Suprapubic skin (tissue), 4 donors: ENCODE measurements at regions not wholly inside any gene's neighbourhood (a gene's known extent, or its start where the extent isn't known, plus 50 kb on each side); places are given as distances from the start of the nearest gene placed in this dataset.

Experiments
- EP300 ChIP-seq: sonication (generic); formaldehyde crosslinking; IDR thresholded peaks from one replicate; pipeline ENCODE4 v1.6.1; 2017; ENCODE audit warnings: antibody characterized with exemption
- POLR2A ChIP-seq, 2 donors: fragments of 450-650 bp; IDR thresholded peaks; one replicate each; pipeline ENCODE4 v1.6.1; 2017; ENCODE audit warnings: antibody characterized with exemption in 2 of 2, mild to moderate bottlenecking in 2 of 2, moderate library complexity in 2 of 2
- POLR2AphosphoS5 ChIP-seq, 3 donors: sonication (generic); formaldehyde crosslinking; IDR thresholded peaks; one replicate each; pipeline ENCODE4 v1.6.1; 2017; ENCODE audit warnings: antibody characterized with exemption in 3 of 3
- TF ChIP-seq, protein P1 (sequence below), 2 donors: fragments of 200-600 bp in 1 of 2; fragments of 450-650 bp in 1 of 2; sonication (generic) in 1 of 2; IDR thresholded peaks; one replicate each; pipeline ENCODE4 v1.5.1; 2016 to 2019; ENCODE audit warnings: antibody characterized with exemption in 2 of 2, mild to moderate bottlenecking in 1 of 2, moderate library complexity in 1 of 2

DNA sequence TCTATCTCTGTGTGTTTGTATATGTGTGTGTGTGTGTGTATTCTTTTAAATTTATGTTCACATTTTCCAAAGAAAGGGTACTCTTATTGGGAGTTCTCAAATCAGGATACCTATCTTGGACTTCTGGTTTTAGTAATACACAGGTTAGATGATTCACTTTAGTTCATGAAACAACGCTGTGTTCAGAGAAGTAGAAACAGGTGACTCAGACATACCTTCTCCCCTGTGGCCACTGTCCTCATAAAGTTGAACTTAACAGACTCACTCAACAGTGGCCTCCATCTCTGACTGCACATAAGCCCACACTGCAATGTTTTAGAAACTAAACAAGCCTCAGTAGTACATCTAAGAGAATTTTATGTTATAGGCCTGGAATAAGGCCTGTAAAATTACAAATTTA, 566.6 kb upstream of the VRK2 start:
- TF ChIP-seq POLR2A (IDR thresholded peaks at IDR 0.05) (no peak), POLR2AphosphoS5 (IDR thresholded peaks at IDR 0.05) (no peak), EP300 (no peak)
- TF ChIP-seq, protein P1, sequence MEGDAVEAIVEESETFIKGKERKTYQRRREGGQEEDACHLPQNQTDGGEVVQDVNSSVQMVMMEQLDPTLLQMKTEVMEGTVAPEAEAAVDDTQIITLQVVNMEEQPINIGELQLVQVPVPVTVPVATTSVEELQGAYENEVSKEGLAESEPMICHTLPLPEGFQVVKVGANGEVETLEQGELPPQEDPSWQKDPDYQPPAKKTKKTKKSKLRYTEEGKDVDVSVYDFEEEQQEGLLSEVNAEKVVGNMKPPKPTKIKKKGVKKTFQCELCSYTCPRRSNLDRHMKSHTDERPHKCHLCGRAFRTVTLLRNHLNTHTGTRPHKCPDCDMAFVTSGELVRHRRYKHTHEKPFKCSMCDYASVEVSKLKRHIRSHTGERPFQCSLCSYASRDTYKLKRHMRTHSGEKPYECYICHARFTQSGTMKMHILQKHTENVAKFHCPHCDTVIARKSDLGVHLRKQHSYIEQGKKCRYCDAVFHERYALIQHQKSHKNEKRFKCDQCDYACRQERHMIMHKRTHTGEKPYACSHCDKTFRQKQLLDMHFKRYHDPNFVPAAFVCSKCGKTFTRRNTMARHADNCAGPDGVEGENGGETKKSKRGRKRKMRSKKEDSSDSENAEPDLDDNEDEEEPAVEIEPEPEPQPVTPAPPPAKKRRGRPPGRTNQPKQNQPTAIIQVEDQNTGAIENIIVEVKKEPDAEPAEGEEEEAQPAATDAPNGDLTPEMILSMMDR (IDR thresholded peaks at IDR 0.05) = no peak
